ENCODE measurements at regions not wholly inside any gene's neighbourhood (a gene's known extent, or its start where the extent isn't known, plus 50 kb on each side); places are given as distances from the start of the nearest gene placed in this dataset.

DNA sequence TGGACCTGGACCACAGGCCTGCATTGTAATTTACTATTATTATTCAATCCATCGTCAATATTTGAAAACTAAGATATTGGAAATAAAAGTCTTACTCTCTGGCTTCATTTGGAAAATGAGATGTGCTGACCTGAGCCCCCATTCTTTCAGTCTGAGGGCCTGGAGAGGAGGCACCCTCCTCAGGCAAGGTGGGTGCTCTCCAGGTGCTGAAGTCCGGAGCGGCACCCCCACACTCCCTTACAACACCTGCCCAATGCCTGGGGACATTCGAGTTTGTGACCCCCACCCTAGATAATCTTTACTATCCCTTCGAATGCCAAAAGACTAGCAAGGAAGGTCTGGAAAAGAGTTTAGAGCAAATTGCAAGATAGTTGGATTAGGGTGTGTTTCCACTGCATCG is 133.3 kb downstream of the EN1 start:
- TF ChIP-seq SUZ12 (IDR thresholded peaks at IDR 0.05; ENCODE audit: extremely low read depth, insufficient read depth, insufficient read length): no peak
- TF ChIP-seq ZNF274 (IDR thresholded peaks at IDR 0.05; ENCODE audit: low read depth, low read length): no peak
- no peak for TF ChIP-seq YY1 (IDR thresholded peaks at IDR 0.05; ENCODE audit: insufficient read depth, insufficient read length)

Data from NT2/D1 (cell line).